HG02884 (cell line): ENCODE measurements at regions not wholly inside any gene's neighbourhood (a gene's known extent, or its start where the extent isn't known, plus 50 kb on each side); places are given as distances from the start of the nearest gene placed in this dataset.

Source experiments
- ATAC-seq: cut with Tn5 transposase; IDR thresholded peaks from one replicate; pipeline ENCODE4 v1.9.1; 2021; ENCODE audit warnings: mild to moderate bottlenecking, moderate library complexity; ENCODE audit not compliant: unreplicated experiment

DNA sequence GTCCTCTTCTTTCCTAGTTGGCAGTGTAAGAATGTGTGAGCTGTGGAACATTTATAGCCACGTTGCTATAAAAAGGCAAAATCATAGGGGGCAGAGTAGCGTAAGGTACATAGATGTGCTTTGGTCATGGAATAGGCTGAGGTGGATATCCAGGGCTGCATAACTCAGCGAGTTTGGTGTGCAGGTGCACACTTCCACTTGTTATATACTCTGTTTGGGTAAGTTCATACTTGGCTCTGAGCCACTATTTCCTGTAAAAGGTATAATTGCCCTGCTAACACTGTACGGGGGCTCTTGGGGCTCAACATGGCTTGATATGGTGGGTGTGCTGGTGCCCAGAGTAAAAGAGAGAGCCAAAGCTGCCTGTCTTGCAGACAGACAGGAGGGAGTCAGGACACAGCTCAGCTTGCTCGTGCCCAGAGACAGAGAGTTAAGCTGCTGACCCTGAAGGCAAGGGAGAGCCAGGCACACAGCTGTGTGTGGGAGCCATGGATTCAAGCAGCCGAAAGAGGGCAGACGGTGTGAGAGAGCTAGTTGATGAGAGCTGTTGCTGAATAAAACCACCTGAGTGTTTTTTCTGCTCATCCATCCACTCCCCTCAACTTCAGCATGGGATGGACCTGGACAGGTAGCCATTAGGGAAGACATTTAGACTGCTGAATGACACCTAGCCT, 126.7 kb downstream of the DKK1 start:
- ATAC-seq: no peak

DNA sequence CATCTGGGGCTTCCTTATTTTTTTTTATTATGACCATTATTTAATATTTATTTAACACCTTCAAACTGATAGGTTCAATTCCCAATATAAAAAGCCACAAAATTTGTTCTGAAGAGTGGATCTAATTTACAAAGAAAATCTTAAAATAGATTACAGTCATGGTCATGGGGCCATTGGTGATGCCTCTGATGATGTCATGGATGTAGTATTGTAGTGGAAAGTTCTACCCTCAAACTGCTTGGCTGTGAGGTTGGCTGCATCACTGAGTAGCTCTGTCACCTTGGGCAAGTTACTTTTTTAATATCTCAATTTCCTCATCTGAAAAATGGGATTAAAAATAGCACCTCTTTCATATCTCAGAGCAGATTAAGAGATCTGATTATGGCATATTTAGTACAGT, 128.5 kb downstream of the DKK1 start:
- no peak for ATAC-seq

DNA sequence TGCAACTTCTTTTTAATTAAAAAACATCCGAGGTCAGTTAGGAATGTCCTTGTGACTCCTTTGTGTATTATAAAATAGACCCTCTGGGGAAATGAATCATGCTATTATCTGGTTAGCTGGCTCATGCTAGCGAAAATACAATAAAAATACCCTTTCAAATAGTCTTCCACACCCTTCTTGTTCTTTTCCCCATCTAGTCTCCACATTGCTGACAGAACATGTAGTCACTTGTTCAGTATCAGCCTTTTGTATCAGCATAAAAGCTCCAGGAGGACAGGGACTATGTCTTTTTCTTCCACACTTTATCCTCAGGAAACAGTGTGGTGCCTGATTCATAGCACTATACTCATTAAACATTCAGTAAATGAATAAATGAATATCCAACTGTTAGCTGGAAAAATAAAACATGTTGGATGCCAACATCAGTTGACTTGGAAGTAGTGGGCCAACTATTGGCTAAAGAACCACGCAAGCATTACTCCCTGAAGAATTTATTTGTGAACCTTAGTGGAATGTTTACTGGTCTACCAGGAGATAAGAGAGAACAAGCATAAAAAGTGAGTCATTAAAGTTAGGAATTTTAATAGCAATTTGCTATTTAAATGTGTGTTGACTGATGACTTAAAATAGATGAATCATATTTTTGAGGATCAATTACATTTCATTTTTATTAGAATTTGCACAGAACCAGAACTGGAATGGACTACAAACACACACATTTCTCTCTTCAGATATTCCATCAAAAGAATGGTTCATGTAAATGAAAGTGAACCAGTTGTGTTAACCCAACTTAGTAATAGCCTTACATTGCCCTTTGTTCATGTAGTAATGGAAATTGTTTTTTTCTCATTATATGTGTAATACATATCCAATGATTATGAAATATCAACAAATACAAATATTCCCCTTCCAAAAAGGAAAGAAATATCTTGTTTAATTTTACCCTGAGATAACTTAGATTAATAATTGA, 129.6 kb downstream of the DKK1 start:
- ATAC-seq: no peak

DNA sequence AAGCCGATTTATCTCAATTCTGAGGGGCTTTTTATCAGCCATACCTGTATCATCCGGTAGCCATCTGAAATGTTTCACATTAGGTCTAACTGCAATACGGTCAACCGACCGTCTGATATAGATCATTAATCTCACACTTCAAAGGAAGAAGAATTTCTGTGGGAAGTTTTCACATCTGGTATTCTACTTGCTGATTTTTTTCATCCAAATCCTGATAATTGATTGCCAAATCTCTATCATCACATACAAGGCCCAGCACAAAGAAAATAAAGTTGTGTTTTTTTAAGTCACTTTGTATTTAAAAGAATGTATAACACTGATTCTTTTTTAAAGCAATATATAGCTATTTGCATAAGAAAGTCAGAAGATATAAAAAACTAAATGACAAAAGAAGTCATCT, 132.3 kb downstream of the DKK1 start:
- no peak for ATAC-seq

DNA sequence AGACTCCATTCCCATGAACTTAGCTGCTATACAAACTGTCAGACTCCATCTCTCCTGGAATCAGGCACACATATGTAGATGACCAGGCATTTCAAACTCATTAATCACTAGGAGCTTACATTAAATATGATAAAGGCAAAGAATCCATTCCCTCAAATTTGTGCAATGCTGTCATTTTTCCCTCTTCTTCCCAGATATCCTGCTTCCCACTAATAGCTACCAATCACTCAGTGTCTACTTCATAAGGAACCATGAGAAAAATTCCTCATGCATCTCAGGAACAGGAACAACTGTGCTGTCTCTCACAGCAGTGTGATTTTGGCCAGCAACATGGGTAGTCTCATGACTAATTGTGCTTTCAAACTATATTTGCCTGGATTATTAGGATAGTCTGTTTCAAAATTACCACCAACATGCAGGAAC, 133.9 kb downstream of the DKK1 start:
- no peak for ATAC-seq

DNA sequence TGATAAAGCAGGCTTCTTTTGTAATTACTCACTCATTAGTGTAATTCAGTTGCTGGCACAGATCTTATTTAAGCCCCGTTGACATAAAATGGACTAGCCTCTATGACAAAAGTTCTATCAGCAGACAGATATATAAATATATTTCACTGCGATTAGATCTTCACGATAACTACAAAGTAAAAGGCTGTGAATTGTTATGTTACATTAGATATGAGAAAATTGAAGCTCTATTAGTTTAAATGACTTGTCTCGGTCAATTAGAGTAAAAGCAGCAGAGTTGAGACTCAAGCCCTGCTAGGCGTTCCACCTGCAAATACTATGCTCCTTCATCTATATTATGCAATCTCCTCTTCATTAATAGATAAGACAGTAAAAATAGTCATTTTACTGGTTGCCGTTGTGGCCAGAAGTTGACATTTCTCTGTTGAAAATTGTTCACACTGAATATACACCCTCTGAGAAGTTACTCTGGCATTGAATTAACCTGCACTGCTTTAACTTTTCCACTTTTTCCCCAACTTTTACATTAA, 136.7 kb downstream of the DKK1 start:
- no peak for ATAC-seq

DNA sequence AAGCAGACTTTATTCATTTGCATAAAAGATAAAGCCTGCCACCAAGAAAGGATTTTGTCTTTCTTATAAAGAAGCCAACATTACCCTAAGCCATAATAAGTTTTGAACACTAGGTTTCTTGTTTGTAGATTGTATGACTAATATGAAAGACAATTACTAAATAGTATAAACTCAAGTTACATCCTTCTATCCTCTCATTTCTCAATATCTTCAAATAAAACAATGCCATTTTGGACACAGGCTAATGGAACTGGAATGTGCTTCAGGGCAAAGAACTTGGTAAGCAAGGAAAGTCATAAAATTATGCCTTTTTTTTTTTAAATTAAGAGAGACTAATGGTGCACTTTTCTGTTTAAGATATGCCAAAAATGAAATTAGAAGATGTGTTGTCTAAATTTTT, 137.7 kb downstream of the DKK1 start:
- no peak for ATAC-seq

DNA sequence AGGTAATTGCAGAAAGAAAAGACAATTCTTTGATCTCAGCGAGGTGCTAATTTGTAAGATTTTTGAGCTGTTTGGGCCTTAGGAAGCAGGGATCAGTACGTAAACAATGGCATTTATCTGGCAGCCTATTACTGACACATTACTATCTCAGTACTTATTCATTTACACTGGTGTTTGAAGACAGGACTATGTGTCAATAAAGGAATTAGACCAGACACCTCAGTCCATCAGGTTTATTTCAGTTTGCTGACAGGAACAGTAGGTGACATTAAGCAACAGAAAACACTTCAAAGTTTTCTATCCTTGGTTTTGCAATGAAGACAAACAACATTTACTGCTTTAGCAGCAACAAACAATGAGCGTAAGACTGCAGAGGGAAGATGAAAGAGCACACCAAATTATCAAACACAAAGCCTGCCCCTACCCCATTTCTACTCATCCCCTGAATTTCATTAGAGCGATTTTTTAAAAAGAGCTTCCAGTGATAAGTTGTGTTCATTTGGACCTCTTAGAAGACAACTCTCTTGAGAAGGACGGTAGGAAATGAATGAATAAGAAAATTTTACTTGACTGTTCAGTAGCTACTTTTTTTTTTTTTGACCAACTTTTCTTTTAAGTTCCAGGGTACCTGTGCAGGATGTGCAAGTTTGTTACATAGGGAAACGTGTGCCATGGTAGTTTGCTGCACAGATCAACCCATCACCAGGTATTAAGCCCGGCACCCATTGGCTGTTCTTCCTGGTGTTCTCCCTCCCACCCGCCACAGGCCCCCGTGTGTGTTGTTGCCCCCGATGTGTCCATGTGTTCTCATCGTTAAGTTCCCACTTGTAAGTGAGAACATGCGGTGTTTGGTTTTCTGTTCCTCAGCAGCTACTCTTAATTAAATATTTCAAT, 138.8 kb downstream of the DKK1 start:
- no peak for ATAC-seq

DNA sequence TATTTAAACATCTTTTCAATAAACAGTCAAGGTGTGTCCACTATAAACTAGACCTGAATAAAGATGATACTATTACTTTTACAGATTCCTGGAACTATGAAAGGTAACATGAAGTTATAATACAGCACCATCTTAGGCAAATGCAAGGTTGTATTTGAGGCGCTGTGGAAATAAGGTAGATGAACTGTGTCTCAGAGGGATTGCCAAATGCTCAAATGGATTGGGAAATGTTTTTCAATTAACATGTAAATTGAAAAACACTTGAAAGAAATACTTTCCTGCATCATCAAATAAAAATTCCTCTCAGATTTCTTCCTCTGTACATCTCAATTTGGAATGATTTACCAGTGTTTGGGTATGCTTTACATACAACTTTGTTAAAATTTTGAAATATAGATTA, 139.4 kb downstream of the DKK1 start:
- no peak for ATAC-seq

DNA sequence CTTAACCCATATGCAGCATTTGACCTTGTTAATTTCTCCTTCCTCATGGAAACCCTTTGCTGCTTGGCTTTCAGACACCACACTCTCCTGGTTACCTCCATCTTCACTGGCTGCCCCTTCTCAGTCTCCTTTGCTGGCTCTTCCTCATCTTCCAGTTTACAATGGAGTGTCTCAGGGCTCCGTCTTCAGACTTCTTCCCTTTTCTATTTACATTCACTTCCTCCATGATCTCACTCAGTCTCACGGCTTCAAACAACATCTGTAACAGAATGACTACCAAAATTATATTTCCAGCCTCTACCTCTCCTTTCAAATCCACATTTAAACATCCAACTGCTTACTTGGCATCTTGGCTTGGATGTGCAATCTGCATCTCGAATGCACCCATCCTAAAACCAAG, 140.4 kb downstream of the DKK1 start:
- ATAC-seq: no peak

DNA sequence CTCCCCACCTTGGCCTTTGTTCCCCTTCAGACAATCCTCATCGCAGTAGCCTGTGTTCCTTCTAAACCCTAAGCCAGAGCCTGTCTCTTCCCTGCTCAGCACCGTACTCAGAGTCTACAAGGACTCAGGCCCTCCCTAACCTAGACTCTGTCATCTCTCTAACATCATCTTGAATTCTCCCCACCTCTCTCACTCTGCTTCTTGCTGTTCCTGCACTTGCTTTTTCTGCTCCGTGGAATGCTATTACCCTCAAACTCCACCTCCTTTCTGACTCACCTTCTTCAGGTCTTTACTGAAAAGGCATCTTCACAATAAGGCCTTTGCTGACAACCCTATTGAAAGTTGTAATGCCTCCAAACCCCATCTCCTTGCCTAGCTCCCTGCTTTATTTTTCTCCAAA, 141.0 kb downstream of the DKK1 start:
- no peak for ATAC-seq

DNA sequence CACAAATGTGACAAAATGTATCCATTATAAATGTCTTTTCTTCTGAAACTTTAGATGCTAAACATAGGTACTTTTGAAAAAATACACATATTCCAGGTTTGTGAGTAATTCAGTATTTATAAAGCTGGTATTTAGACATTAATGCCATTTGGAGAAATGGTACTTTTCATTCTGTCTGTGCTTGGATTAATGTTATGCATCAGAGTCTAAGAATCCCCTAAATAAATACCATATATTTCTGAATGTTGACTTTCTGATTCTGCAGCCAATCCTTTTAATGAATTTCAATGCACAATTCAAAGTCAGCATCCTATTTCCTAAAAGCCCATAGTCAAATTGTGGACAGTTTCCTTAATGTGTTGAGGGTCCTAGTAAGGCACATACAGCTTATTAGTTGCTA, 145.0 kb downstream of the DKK1 start:
- no peak for ATAC-seq

DNA sequence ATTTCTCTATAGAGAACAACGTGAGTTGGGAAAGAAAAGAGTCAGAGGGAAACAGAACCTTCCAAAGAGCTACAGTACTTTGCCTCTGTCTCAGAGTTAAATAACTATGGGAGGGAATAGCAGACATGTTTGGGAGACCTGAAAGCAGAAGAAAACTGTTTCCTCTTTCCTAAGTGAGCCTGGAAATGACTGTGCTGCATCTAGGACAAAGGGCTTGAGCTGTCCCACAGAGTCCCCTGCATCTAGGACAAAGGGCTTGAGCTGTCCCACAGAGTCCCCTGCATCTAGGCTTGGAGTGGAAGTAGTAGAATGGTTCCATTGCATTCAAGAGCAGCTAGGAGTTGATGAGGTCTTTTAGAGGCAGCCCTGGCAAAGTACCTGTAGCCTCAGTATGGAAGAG, 149.7 kb downstream of the DKK1 start:
- ATAC-seq: no peak

DNA sequence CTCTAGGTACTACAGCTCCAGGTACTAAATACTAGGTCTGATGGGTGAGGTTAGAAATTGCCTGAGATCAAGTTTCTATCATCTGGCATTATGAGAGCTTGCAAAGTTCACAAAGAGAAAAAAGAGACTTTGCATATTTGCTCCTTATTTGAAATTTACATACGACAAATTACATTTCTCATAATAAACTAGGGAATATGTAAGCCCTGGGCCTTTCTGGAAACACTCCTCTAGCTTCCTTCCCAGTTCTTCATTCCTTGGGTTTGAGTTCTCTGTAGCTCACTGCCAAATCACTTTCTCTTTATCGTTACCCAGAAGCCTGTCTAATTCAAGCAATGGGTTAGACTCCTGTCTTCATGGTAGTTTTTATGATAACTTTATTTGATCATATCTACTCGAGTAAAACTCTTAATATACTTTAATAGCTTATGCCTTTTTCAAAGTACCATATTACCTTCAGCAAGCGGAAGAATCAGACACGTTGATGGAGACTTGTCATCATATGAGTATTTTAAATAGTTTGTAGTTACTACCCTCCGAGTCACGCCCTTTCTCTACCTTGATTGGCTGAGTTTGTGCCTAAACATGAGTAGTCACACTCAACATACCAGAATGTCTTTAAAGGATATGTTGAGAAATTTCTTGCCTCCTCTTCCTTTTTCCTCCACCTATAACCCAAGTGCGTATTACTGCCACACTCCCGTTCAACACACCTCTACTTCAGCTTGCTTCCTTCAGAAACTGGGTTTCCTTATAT, 150.5 kb downstream of the DKK1 start:
- ATAC-seq: no peak

DNA sequence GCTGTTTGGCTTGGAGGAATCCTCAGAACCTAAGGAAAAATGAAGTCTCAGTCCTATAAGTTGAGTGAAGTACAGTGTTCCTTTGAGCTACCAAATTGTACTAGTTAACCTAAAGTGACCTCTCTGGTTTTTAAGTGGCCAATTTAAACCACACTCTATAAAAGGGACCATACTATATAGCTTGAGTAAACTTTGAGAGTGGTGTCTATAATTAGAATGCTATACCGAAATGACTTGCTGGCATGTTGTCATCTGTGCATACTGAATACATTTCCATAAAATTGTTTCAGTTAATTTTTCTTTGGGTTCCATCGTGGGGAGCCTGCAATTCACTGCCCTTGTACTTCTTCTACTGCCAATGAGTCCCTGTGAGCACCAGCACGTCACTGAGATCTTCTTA, 151.1 kb downstream of the DKK1 start:
- ATAC-seq: no peak

DNA sequence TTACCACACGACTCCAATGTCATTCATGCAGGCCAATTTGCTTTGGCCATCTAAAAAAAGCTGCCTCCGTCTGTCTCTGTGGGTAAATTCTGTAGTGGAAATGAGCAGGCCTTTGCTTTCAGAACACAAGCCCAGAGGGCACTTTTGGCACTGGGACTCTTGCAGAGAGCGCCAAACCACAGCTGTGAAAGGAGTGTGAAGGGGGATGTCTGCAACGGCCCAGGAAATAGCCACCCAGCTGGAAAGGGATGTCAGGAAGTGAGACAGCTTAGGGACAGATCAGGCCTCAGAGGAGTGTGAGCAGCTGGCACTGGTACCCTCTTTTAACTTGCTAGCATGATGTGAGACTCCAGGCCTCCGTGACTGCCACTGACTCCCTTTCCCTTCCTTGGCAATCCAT, 152.4 kb downstream of the DKK1 start:
- ATAC-seq: no peak

DNA sequence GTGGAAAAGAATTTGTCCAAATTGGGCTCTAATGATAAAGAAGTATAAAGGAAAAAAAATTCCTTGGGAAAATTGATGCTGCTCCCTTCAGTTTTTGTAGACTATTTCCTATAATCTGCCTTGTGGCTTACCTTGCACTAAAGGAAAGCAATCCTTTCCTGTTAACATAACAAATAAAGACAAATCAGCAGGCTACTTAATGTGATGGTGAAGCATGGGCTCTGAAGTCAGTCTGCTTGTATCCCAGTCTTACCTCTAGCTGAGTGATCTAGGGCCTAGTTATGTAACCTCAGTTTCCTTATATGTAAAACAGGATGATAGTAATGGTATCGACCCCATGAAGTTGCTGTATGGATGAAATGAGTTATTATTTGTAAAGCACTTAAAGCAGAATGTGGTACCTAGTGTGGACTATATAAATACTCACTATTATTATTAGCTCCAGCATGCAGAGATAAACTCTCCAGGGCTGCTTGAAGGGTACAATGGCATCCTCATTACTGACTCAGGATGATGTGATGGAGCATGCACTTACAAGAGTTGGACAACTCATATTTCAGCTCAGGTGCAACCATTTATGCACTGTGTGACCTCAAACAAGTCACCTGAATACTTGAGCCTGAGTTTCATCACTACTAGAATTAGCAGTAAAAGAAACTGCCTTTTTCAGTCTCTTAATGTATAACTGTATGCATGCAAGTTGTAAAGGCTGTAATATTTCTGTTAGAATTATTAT, 156.1 kb downstream of the DKK1 start:
- ATAC-seq: no peak

DNA sequence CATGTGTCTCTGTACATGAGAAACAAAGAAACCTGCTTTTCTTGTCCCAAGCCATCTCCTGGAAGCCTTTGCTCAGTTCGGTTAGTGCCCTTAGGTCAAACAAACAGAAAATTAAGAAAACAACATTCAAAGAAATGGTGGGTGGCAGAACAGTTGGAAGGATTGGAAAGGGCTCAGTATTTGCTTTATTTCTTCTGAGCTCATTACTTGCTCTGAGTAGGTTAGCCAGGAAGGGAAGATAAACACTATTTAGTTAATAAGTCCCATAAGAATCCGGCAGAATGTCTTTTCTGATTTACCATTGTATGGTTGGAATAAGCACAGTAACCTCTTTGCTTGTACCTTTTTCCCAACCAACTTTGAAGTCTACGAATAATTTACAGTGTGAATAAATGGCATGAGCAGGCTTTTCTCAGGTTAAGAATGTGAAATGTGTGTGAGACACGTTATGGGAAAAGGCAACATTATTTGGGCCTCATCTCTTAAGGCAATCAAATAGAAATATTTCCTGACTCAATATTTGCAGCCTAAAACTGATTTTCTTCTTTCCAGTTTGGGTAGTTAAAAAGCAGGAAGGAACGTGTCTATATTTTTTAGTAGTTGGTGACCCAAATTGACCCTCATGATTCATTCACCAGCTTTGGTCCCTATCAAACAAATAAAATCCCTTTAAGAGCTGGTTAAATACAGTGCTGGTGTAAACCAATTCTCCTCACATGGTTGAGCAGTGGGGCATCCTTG, 158.5 kb downstream of the DKK1 start:
- ATAC-seq: no peak

DNA sequence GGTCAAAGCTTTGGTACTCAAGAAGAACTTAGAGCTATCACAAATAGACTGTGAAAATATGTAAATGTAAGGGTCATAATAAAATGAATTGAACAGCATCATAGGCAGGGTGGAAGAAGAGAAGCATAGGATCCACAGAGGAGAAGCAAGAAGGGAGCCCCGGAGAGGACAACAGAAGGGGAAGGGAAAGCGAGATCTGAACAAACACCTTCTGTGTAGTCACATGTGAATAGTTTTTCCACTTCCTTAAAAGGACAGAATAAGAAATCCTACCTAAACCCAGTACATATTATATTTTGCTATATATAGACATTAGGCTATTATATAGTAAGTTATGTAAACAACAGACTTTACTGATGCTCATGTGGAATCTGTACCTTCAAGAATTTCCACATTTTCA, 160.2 kb downstream of the DKK1 start:
- no peak for ATAC-seq
